ENCODE measurements at regions not wholly inside any gene's neighbourhood (a gene's known extent, or its start where the extent isn't known, plus 50 kb on each side); places are given as distances from the start of the nearest gene placed in this dataset.
A peak's percentile ranks its signal among the peaks of the same experiment; 100 is the strongest.

- Mint-ChIP-seq H3K27me3 (ENCODE audit: low read depth) (no peaks in the 10 kb centered on the region), H3K36me3 (no peaks in the 10 kb centered on the region), H3K4me1 (peaks cover 9% of the 10 kb centered on the region; the same call in 1 of the 2 replicates), H3K27ac (no peak overlapping the region), H3K9me3 (no peaks in the 10 kb centered on the region), H3K4me3 (no peak overlapping the region)
- ChIA-PET POLR2A (no interaction called here), CTCF (no interaction called here)
- DNase-seq (ENCODE audit: low spot score) (no peak), ATAC-seq (no peak)
- no peak for TF ChIP-seq E2F5 (CRISPR knock-in tag; IDR thresholded peaks at IDR 0.05)
- TF ChIP-seq ZNF281 (CRISPR knock-in tag; IDR thresholded peaks at IDR 0.05): no peak
- TF ChIP-seq ZNF121 (CRISPR knock-in tag; IDR thresholded peaks at IDR 0.05): no peak
- no peak for TF ChIP-seq E2F4 (CRISPR knock-in tag; IDR thresholded peaks at IDR 0.05; ENCODE audit: borderline replicate concordance, low read depth)
- TF ChIP-seq NR1H2 (CRISPR knock-in tag; IDR thresholded peaks at IDR 0.05): no peak
- no peak for TF ChIP-seq STAT6 (CRISPR knock-in tag; conservative IDR thresholded peaks at IDR 0.05; ENCODE audit: low read depth)
- TF ChIP-seq GRHL2 (CRISPR knock-in tag; IDR thresholded peaks at IDR 0.05; ENCODE audit: insufficient replicate concordance, severe bottlenecking): no peak
- no peak for TF ChIP-seq ZBTB43 (CRISPR knock-in tag; IDR thresholded peaks at IDR 0.05)
Measured at GRCh38 chr6:120451508-120451907, 882.8 kb downstream of the TBC1D32 start.

GRCh38 chr6:120447605-120448004 is 886.7 kb downstream of the TBC1D32 start:
- ATAC-seq: peak; percentile 57; the same call in 1 of the 2 replicates
- no peak overlapping the region for H3K27ac Mint-ChIP-seq
- no peak for TF ChIP-seq NR1H2 (CRISPR knock-in tag; IDR thresholded peaks at IDR 0.05)
- TF ChIP-seq ERG (CRISPR knock-in tag; IDR thresholded peaks at IDR 0.05): no peak
- no peak for TF ChIP-seq ZNF425 (CRISPR knock-in tag; conservative IDR thresholded peaks at IDR 0.05)
- no peak for TF ChIP-seq TEAD4 (CRISPR knock-in tag; IDR thresholded peaks at IDR 0.05)
- no peak for TF ChIP-seq PRRX2 (CRISPR knock-in tag; IDR thresholded peaks at IDR 0.05)
- no peak for TF ChIP-seq CREM (CRISPR knock-in tag; IDR thresholded peaks at IDR 0.05)
- TF ChIP-seq RELA (CRISPR knock-in tag; IDR thresholded peaks at IDR 0.05; ENCODE audit: borderline replicate concordance): no peak
- no peak for TF ChIP-seq KAT7 (CRISPR knock-in tag; IDR thresholded peaks at IDR 0.05; ENCODE audit: borderline replicate concordance)
- TF ChIP-seq NR2C2 (CRISPR knock-in tag; IDR thresholded peaks at IDR 0.05): no peak
- TF ChIP-seq HMGA2 (CRISPR knock-in tag; IDR thresholded peaks at IDR 0.05): no peak
- TF ChIP-seq ZNF121 (CRISPR knock-in tag; IDR thresholded peaks at IDR 0.05): no peak
- TF ChIP-seq E2F5 (CRISPR knock-in tag; IDR thresholded peaks at IDR 0.05): no peak
- no peak for TF ChIP-seq ZNF423 (CRISPR knock-in tag; IDR thresholded peaks at IDR 0.05)
- TF ChIP-seq ZNF396 (CRISPR knock-in tag; IDR thresholded peaks at IDR 0.05; ENCODE audit: borderline replicate concordance): no peak

More at GRCh38 chr6:120447605-120448004, 886.7 kb downstream of the TBC1D32 start:
- Mint-ChIP-seq H3K4me3 (no peak overlapping the region), H3K4me1 (peaks cover 9% of the 10 kb centered on the region; the same call in 1 of the 2 replicates), H3K27me3 (ENCODE audit: low read depth) (no peaks in the 10 kb centered on the region), H3K36me3 (no peaks in the 10 kb centered on the region), H3K9me3 (no peaks in the 10 kb centered on the region)
- ChIA-PET CTCF (no interaction called here), POLR2A (no interaction called here)
- no peak for DNase-seq (ENCODE audit: low spot score)
